ENCODE measurements at regions not wholly inside any gene's neighbourhood (a gene's known extent, or its start where the extent isn't known, plus 50 kb on each side); places are given as distances from the start of the nearest gene placed in this dataset.

DNA sequence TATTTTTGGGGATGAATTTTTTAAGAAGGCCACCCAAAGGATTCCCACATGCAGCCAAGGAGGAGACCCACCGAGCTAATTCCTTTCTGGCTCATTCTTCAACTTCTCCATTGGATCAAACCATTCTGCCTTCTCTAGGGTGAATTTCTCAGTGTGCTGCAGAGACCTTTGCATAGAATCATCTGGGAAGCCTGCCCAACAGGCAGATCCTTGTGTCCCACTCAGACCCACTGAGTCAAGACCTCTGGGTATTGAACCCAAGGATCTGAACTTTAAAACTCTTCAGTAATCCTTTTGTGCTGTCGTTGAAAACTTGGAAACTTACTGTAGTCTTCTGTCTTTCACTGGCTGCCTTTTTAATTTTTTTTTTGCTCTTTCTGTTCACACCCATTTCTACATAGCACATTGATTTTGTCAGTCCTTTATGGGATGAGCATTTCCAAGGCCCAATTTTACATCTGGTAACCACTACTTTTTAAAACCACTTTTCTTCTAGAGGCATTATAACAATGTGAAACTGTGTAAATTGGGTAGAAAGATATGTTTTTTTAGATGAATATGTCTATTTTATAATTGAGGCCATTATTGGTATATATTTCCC is 120.2 kb downstream of the TSN start:
- H3K4me3 ChIP-seq (ENCODE audit: low read depth, low read length) = no peak overlapping the region
- no peak overlapping the region for H3K27ac ChIP-seq (ENCODE audit: extremely low read depth, low read depth, low read length)
- no peaks in the 10 kb centered on the region for H3K36me3 ChIP-seq (ENCODE audit: control insufficient read depth in 2 of 2, insufficient read depth in 1 of 2, low read length in 2 of 2)
- CTCF ChIA-PET = no interaction called here
- POLR2A ChIA-PET = no interaction called here
- no peak for TF ChIP-seq OVOL3 (tag by site-specific recombination; IDR thresholded peaks at IDR 0.05)
- TF ChIP-seq ZNF391 (tag by site-specific recombination; IDR thresholded peaks at IDR 0.05; ENCODE audit: borderline replicate concordance, low read depth) = no peak
- no peak for TF ChIP-seq RBAK (tag by site-specific recombination; IDR thresholded peaks at IDR 0.05)
- no peak for TF ChIP-seq HOXC10 (CRISPR knock-in tag; IDR thresholded peaks at IDR 0.05)
- TF ChIP-seq REPIN1 (tag by site-specific recombination; IDR thresholded peaks at IDR 0.05; ENCODE audit: low read depth) = no peak
- TF ChIP-seq ZBTB1 (tag by site-specific recombination; IDR thresholded peaks at IDR 0.05) = no peak
- H3K9me3 ChIP-seq (ENCODE audit: control insufficient read depth, insufficient read depth, low read depth, low read length) = no peaks in the 10 kb centered on the region; the same call in 1 of the 2 replicates
- H3K4me1 ChIP-seq (ENCODE audit: control insufficient read depth, insufficient read depth, low read length) = no peaks in the 10 kb centered on the region

DNA sequence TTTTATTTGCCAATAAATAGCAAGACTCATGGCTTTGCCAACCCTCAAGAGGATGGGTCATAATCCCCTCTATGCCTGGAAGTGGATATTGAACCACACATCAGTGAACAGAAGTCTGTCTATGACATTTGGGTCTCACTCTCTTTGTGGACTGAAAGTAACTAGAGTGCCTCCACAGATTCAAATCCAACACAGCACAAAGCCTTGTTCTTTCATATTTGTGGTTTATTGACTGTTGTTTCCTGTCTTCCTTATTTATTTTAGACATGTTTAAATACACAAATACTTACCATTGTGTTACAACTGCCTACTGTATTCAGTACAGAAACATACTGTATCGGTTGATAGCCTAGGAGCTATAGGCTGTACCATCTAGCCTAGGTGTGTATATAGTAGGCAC is 121.9 kb downstream of the TSN start:
- CTCF ChIA-PET = interaction anchor here (1.0 kb wide), 1 partner anchor 20 kb away, joined by 3 read pairs; no protein-coding TSS in a partner anchor
- no peak overlapping the region for H3K4me3 ChIP-seq (ENCODE audit: low read depth, low read length)
- POLR2A ChIA-PET = no interaction called here
- H3K36me3 ChIP-seq (ENCODE audit: control insufficient read depth in 2 of 2, insufficient read depth in 1 of 2, low read length in 2 of 2) = no peaks in the 10 kb centered on the region
- no peak overlapping the region for H3K27ac ChIP-seq (ENCODE audit: extremely low read depth, low read depth, low read length)
- H3K9me3 ChIP-seq (ENCODE audit: control insufficient read depth, insufficient read depth, low read depth, low read length) = no peaks in the 10 kb centered on the region; the same call in 1 of the 2 replicates
- TF ChIP-seq SCRT2 (tag by site-specific recombination; IDR thresholded peaks at IDR 0.05) (no peak), ZNF585B (tag by site-specific recombination; IDR thresholded peaks at IDR 0.05) (no peak), ZNF302 (tag by site-specific recombination; IDR thresholded peaks at IDR 0.05; ENCODE audit: low read depth) (no peak), ZNF558 (tag by site-specific recombination; IDR thresholded peaks at IDR 0.05) (no peak), ZNF416 (tag by site-specific recombination; IDR thresholded peaks at IDR 0.05) (no peak), ZNF184 (tag by site-specific recombination; IDR thresholded peaks at IDR 0.05) (no peak), ZNF792 (tag by site-specific recombination; IDR thresholded peaks at IDR 0.05) (no peak), YY1 (tag by site-specific recombination; IDR thresholded peaks at IDR 0.05) (no peak), ZNF596 (tag by site-specific recombination; IDR thresholded peaks at IDR 0.05) (no peak), KLF16 (tag by site-specific recombination; IDR thresholded peaks at IDR 0.05) (no peak), ZNF239 (tag by site-specific recombination; IDR thresholded peaks at IDR 0.05) (no peak), ZNF221 (tag by site-specific recombination; IDR thresholded peaks at IDR 0.05; ENCODE audit: borderline replicate concordance) (no peak), ZNF670 (tag by site-specific recombination; IDR thresholded peaks at IDR 0.05; ENCODE audit: low read depth) (no peak), YY2 (tag by site-specific recombination; IDR thresholded peaks at IDR 0.05) (no peak)
- TF ChIP-seq, protein P1, sequence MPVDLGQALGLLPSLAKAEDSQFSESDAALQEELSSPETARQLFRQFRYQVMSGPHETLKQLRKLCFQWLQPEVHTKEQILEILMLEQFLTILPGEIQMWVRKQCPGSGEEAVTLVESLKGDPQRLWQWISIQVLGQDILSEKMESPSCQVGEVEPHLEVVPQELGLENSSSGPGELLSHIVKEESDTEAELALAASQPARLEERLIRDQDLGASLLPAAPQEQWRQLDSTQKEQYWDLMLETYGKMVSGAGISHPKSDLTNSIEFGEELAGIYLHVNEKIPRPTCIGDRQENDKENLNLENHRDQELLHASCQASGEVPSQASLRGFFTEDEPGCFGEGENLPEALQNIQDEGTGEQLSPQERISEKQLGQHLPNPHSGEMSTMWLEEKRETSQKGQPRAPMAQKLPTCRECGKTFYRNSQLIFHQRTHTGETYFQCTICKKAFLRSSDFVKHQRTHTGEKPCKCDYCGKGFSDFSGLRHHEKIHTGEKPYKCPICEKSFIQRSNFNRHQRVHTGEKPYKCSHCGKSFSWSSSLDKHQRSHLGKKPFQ (tag by site-specific recombination; IDR thresholded peaks at IDR 0.05) = no peak
- TF ChIP-seq, protein P2, sequence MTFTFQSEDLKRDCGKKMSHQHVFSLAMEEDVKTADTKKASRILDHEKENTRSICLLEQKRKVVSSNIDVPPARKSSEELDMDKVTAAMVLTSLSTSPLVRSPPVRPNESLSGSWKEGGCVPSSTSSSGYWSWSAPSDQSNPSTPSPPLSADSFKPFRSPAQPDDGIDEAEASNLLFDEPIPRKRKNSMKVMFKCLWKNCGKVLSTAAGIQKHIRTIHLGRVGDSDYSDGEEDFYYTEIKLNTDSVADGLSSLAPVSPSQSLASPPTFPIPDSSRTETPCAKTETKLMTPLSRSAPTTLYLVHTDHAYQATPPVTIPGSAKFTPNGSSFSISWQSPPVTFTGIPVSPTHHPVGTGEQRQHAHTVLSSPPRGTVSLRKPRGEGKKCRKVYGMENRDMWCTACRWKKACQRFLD (tag by site-specific recombination; IDR thresholded peaks at IDR 0.05) = no peak
- no peaks in the 10 kb centered on the region for H3K4me1 ChIP-seq (ENCODE audit: control insufficient read depth, insufficient read depth, low read length)

DNA sequence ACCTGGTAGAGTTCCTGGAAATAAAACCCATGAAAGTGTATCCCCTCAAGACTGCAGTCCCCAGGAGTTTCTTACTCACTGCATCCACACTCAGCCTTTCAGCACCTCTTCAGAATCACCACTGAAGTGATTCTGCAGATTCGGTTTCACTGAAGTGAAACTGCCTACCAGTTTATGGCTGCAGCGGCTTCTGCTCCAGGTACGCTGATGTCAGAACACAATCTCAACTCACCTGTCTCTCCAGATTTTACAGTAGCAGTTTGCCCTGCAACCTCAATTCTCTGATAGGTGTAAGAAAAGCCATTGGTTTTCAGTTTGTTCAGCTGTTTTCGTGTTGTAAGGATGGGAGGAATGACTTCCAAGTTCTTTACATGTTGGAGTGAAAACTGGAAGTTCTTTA is 124.8 kb downstream of the TSN start:
- CTCF ChIA-PET = no interaction called here
- Histone ChIP-seq H3K36me3 (ENCODE audit: control insufficient read depth in 2 of 2, insufficient read depth in 1 of 2, low read length in 2 of 2) (no peaks in the 10 kb centered on the region), H3K4me1 (ENCODE audit: control insufficient read depth, insufficient read depth, low read length) (no peaks in the 10 kb centered on the region), H3K27ac (ENCODE audit: extremely low read depth, low read depth, low read length) (no peak overlapping the region), H3K9me3 (ENCODE audit: control insufficient read depth, insufficient read depth, low read depth, low read length) (no peaks in the 10 kb centered on the region; the same call in 1 of the 2 replicates), H3K4me3 (ENCODE audit: low read depth, low read length) (no peak overlapping the region)
- POLR2A ChIA-PET = no interaction called here
- TF ChIP-seq YY2 (tag by site-specific recombination; IDR thresholded peaks at IDR 0.05) (no peak), ZNF184 (tag by site-specific recombination; IDR thresholded peaks at IDR 0.05) (no peak), ZNF555 (tag by site-specific recombination; conservative IDR thresholded peaks at IDR 0.05) (no peak), EGR2 (tag by site-specific recombination; IDR thresholded peaks at IDR 0.05; ENCODE audit: low read depth) (no peak), KLF7 (tag by site-specific recombination; IDR thresholded peaks at IDR 0.05; ENCODE audit: borderline replicate concordance) (no peak)
- TF ChIP-seq, protein P3, sequence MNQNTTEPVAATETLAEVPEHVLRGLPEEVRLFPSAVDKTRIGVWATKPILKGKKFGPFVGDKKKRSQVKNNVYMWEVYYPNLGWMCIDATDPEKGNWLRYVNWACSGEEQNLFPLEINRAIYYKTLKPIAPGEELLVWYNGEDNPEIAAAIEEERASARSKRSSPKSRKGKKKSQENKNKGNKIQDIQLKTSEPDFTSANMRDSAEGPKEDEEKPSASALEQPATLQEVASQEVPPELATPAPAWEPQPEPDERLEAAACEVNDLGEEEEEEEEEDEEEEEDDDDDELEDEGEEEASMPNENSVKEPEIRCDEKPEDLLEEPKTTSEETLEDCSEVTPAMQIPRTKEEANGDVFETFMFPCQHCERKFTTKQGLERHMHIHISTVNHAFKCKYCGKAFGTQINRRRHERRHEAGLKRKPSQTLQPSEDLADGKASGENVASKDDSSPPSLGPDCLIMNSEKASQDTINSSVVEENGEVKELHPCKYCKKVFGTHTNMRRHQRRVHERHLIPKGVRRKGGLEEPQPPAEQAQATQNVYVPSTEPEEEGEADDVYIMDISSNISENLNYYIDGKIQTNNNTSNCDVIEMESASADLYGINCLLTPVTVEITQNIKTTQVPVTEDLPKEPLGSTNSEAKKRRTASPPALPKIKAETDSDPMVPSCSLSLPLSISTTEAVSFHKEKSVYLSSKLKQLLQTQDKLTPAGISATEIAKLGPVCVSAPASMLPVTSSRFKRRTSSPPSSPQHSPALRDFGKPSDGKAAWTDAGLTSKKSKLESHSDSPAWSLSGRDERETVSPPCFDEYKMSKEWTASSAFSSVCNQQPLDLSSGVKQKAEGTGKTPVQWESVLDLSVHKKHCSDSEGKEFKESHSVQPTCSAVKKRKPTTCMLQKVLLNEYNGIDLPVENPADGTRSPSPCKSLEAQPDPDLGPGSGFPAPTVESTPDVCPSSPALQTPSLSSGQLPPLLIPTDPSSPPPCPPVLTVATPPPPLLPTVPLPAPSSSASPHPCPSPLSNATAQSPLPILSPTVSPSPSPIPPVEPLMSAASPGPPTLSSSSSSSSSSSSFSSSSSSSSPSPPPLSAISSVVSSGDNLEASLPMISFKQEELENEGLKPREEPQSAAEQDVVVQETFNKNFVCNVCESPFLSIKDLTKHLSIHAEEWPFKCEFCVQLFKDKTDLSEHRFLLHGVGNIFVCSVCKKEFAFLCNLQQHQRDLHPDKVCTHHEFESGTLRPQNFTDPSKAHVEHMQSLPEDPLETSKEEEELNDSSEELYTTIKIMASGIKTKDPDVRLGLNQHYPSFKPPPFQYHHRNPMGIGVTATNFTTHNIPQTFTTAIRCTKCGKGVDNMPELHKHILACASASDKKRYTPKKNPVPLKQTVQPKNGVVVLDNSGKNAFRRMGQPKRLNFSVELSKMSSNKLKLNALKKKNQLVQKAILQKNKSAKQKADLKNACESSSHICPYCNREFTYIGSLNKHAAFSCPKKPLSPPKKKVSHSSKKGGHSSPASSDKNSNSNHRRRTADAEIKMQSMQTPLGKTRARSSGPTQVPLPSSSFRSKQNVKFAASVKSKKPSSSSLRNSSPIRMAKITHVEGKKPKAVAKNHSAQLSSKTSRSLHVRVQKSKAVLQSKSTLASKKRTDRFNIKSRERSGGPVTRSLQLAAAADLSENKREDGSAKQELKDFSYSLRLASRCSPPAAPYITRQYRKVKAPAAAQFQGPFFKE (tag by site-specific recombination; IDR thresholded peaks at IDR 0.05; ENCODE audit: borderline replicate concordance) = no peak
